Right atrium auricular region (tissue), 2 donors: ENCODE measurements at regions not wholly inside any gene's neighbourhood (a gene's known extent, or its start where the extent isn't known, plus 50 kb on each side); places are given as distances from the start of the nearest gene placed in this dataset.

Experiments
- DNase-seq: peaks from one replicate; pipeline ENCODE4 v3.0.0-alpha.2; 2019; ENCODE audit warnings: low spot score
- H3K27ac ChIP-seq, 2 donors: fragments of 200-600 bp; sonication (generic); 1 replicate in 1 of 2; 2 replicates in 1 of 2; pipeline ENCODE4 v1.5.1; 2016 to 2019
- H3K27me3 ChIP-seq, 2 donors: fragments of 200-600 bp; sonication (generic); one replicate each; pipeline versions ENCODE4 v1.5.1 to v1.6.0; 2017 to 2019
- H3K36me3 ChIP-seq: fragments of 200-600 bp; sonication (generic); one replicate; pipeline ENCODE4 v1.5.1; 2016
- H3K4me1 ChIP-seq, 2 donors: fragments of 200-600 bp; sonication (generic); one replicate each; pipeline versions ENCODE4 v1.5.1 to v1.6.0; 2017 to 2019
- H3K4me3 ChIP-seq, 2 donors: fragments of 200-600 bp; sonication (generic); 1 replicate in 1 of 2; 2 replicates in 1 of 2; pipeline ENCODE4 v1.5.1; 2017 to 2019; ENCODE audit warnings: mild to moderate bottlenecking in 1 of 2, moderate library complexity in 1 of 2
- H3K9me3 ChIP-seq, 2 donors: fragments of 200-600 bp; sonication (generic); one replicate each; pipeline ENCODE4 v1.5.1; 2019
- TF ChIP-seq, protein P1 (sequence below), 2 donors: fragments of 200-600 bp; sonication (generic); IDR thresholded peaks; one replicate each; pipeline ENCODE4 v1.5.1; 2019; ENCODE audit warnings: antibody characterized with exemption in 2 of 2

DNA sequence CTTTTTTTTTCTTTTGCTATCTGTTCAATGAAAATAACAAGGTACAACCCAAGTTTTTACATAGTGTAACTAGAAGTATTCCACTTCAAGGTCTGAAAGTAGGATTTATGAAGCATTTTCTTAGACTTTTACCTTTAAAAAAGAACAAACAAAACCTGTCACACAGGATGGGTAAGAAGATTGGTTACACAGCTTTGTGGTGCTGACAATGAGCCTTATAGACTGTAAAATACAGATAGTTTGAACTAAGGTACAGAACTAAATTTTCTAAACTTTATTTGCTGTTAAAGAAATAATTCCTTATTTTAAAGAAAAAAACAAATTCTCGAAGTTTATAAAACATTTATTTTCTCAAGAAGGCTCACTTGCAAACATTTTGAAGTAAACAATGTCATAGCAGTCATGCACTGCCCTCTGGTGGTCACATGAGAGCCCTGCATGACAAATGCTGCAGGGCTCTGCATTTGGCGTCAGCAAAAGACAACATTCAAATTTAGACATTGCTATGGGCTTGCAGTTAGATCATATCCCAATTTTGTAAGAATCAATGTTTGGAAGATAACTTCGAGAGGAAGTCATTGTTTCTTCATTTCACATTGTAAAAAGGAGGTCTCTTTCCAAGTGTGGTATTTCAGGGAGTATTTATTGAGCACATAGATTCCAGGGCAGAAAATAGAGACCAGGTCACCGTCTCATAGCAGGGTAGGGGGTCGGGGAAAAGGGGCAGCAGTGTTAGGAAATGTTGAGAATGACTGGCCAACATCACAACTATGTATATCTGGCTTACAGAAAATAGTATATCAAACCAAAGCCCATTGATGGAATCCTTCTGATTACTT, 115.3 kb upstream of the FMN2 start:
- no peak overlapping the region for H3K27ac ChIP-seq
- H3K4me1 ChIP-seq = no peaks in the 10 kb centered on the region

DNA sequence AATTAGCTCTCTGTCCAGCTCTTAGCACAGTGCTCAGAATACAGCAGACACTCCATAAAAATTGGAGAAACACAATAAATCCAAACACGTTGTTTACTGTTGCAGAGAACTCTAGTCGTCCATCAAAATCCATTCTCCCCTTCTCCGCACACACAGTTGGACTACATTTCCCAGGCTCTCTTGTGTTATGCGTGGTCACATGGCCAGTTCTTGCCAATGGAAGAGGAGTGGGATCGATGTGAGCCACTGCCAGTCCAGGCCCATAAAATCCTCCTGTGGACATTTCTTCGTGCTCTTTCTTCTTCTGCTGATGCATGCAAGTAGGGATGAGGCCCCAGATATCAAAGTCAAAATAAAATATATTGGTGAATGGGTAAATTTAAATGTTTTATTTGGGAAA, 114.3 kb upstream of the FMN2 start:
- no peak overlapping the region for H3K27ac ChIP-seq

More for the DNA sequence above, 115.3 kb upstream of the FMN2 start:
- DNase-seq = peak; percentile 69
- H3K9me3 ChIP-seq = peaks cover 0 to 21% of the 10 kb centered on the region in 2 donors
- H3K36me3 ChIP-seq = no peaks in the 10 kb centered on the region
- no peaks in the 10 kb centered on the region for H3K27me3 ChIP-seq
- no peak overlapping the region for H3K4me3 ChIP-seq
- TF ChIP-seq, protein P1, sequence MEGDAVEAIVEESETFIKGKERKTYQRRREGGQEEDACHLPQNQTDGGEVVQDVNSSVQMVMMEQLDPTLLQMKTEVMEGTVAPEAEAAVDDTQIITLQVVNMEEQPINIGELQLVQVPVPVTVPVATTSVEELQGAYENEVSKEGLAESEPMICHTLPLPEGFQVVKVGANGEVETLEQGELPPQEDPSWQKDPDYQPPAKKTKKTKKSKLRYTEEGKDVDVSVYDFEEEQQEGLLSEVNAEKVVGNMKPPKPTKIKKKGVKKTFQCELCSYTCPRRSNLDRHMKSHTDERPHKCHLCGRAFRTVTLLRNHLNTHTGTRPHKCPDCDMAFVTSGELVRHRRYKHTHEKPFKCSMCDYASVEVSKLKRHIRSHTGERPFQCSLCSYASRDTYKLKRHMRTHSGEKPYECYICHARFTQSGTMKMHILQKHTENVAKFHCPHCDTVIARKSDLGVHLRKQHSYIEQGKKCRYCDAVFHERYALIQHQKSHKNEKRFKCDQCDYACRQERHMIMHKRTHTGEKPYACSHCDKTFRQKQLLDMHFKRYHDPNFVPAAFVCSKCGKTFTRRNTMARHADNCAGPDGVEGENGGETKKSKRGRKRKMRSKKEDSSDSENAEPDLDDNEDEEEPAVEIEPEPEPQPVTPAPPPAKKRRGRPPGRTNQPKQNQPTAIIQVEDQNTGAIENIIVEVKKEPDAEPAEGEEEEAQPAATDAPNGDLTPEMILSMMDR (IDR thresholded peaks at IDR 0.05) = peak; percentile 69 to 90

DNA sequence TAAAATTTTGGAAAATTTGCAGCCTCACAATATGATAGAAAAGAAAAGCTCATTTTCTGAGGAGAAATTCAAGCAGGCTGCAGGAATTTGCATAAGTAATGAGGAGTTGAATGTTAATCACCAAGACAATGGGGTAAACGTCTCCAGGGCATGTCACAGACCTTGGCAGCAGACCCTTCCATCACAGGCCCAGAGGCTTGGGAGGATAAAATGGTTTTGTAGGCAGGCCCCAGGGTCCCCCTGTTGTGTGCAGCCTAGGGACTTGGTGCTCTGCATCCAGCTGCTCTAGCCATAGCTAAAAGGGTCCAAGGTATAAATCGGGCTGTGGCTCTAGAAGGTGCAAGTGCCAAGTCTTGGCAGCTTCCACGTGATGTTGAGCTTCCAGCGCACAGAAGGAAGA, 112.2 kb upstream of the FMN2 start:
- Histone ChIP-seq H3K27ac (no peak overlapping the region), H3K9me3 (peaks cover 0 to 21% of the 10 kb centered on the region in 2 donors), H3K4me1 (no peaks in the 10 kb centered on the region), H3K27me3 (no peaks in the 10 kb centered on the region), H3K36me3 (no peaks in the 10 kb centered on the region), H3K4me3 (no peak overlapping the region)
- DNase-seq = no peak
- TF ChIP-seq, protein P1 (IDR thresholded peaks at IDR 0.05) = no peak

More for the DNA sequence above, 114.3 kb upstream of the FMN2 start:
- Histone ChIP-seq H3K4me1 (no peaks in the 10 kb centered on the region), H3K27me3 (no peaks in the 10 kb centered on the region), H3K9me3 (peaks cover 0 to 21% of the 10 kb centered on the region in 2 donors), H3K36me3 (no peaks in the 10 kb centered on the region), H3K4me3 (no peak overlapping the region)
- TF ChIP-seq, protein P1 (IDR thresholded peaks at IDR 0.05) = no peak
- DNase-seq = no peak

DNA sequence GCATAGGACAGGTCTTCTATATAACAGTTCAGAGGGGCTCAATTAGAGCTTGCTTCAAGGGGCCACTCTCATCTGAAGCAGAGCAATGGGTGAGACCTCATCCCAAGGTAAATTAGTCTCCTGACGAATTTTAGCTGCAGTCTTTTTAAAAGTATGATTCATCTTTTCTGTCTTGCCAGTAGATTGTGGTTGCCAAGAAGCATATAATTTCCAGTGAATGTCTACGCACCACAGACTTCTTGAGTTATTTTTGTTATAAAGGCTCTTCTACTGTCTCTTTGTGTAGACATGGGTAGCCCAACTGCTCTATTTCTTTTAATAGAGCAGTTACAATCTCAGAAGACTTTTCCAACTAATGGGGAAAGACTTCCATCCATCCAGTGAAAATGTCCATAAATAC, 108.9 kb upstream of the FMN2 start:
- Histone ChIP-seq H3K27me3 (no peaks in the 10 kb centered on the region), H3K9me3 (peaks cover 0 to 41% of the 10 kb centered on the region in 2 donors), H3K27ac (no peak overlapping the region), H3K36me3 (no peaks in the 10 kb centered on the region), H3K4me3 (no peak overlapping the region), H3K4me1 (no peaks in the 10 kb centered on the region)
- no peak for DNase-seq
- TF ChIP-seq, protein P1 (IDR thresholded peaks at IDR 0.05) = no peak

DNA sequence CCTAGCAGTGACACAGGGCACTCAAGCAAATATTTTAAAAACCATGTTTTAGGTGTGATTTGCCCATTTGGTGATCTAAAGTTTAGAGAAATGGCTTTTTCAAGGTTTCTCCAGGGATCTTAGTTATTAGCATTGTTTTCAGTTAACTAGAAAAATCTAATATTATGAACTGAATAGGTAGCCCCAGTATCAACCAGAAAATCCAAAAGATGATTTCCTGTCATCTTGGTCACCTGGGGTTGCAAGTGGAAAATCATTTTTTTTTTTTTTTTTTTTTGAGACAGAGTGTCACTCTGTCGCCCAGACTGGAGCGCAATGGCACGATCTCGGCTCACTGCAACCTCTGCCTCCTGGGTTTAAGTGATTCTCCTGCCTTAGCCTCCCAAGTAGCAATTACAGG, 106.6 kb upstream of the FMN2 start:
- TF ChIP-seq, protein P1 (IDR thresholded peaks at IDR 0.05) = no peak
- peaks cover 0 to 21% of the 10 kb centered on the region in 2 donors for H3K9me3 ChIP-seq
- no peaks in the 10 kb centered on the region for H3K27me3 ChIP-seq
- no peaks in the 10 kb centered on the region for H3K4me1 ChIP-seq
- H3K27ac ChIP-seq = no peak overlapping the region
- DNase-seq = no peak
- no peak overlapping the region for H3K4me3 ChIP-seq
- no peaks in the 10 kb centered on the region for H3K36me3 ChIP-seq
